Suprapubic skin (tissue), 4 donors: ENCODE measurements at regions not wholly inside any gene's neighbourhood (a gene's known extent, or its start where the extent isn't known, plus 50 kb on each side); places are given as distances from the start of the nearest gene placed in this dataset.

ENCODE experiments used
- DNase-seq, 2 donors: peaks; one replicate each; pipeline ENCODE4 v3.0.0-alpha.2; 2019; ENCODE audit warnings: low spot score in 2 of 2
- H3K27ac ChIP-seq: fragments of 200-600 bp; sonication (generic); one replicate; pipeline ENCODE4 v1.5.1; 2019
- H3K27me3 ChIP-seq: fragments of 200-600 bp; sonication (generic); one replicate; pipeline ENCODE4 v1.5.1; 2019
- H3K36me3 ChIP-seq: fragments of 200-600 bp; sonication (generic); one replicate; pipeline ENCODE4 v1.5.1; 2019
- H3K4me1 ChIP-seq: fragments of 200-600 bp; sonication (generic); one replicate; pipeline ENCODE4 v1.5.1; 2019
- H3K4me3 ChIP-seq: fragments of 200-600 bp; sonication (generic); one replicate; pipeline ENCODE4 v1.5.1; 2019; ENCODE audit warnings: mild to moderate bottlenecking
- H3K9me3 ChIP-seq: fragments of 200-600 bp; sonication (generic); one replicate; pipeline ENCODE4 v1.5.1; 2019
- CTCF ChIP-seq, 2 donors: fragments of 200-600 bp in 1 of 2; fragments of 450-650 bp in 1 of 2; sonication (generic) in 1 of 2; IDR thresholded peaks; one replicate each; pipeline ENCODE4 v1.5.1; 2016 to 2019; ENCODE audit warnings: antibody characterized with exemption in 2 of 2, mild to moderate bottlenecking in 1 of 2, moderate library complexity in 1 of 2
- EP300 ChIP-seq: sonication (generic); formaldehyde crosslinking; IDR thresholded peaks from one replicate; pipeline ENCODE4 v1.6.1; 2017; ENCODE audit warnings: antibody characterized with exemption
- POLR2A ChIP-seq, 2 donors: fragments of 450-650 bp; IDR thresholded peaks; one replicate each; pipeline ENCODE4 v1.6.1; 2017; ENCODE audit warnings: antibody characterized with exemption in 2 of 2, mild to moderate bottlenecking in 2 of 2, moderate library complexity in 2 of 2
- POLR2AphosphoS5 ChIP-seq, 3 donors: sonication (generic); formaldehyde crosslinking; IDR thresholded peaks; one replicate each; pipeline ENCODE4 v1.6.1; 2017; ENCODE audit warnings: antibody characterized with exemption in 3 of 3
- WGBS: methylation state at CpG from one replicate; pipeline ENCODE4 v1.1.5; 2018; 5-methylcytosine and 5-hydroxymethylcytosine counted together

- 89% methylated on average over 10 of the region's 10 CpGs for WGBS
- TF ChIP-seq POLR2A (IDR thresholded peaks at IDR 0.05): no peak
- TF ChIP-seq POLR2AphosphoS5 (IDR thresholded peaks at IDR 0.05): no peak
- no peak for TF ChIP-seq EP300
- no peak for TF ChIP-seq CTCF (IDR thresholded peaks at IDR 0.05)
- Histone ChIP-seq H3K36me3 (no peaks in the 10 kb centered on the region), H3K27ac (no peak overlapping the region), H3K9me3 (no peaks in the 10 kb centered on the region), H3K27me3 (no peaks in the 10 kb centered on the region), H3K4me3 (no peak overlapping the region), H3K4me1 (peaks cover 11% of the 10 kb centered on the region)
- DNase-seq: no peak
These were observed 272.1 kb downstream of the HAPSTR1 start for GRCh38 chr16:9363520-9363919.

GRCh38 chr16:9364721-9365369, 273.4 kb downstream of the HAPSTR1 start:
- peaks cover 11% of the 10 kb centered on the region for H3K4me1 ChIP-seq
- H3K4me3 ChIP-seq: no peak overlapping the region
- no peaks in the 10 kb centered on the region for H3K27me3 ChIP-seq
- H3K36me3 ChIP-seq: no peaks in the 10 kb centered on the region
- H3K27ac ChIP-seq: no peak overlapping the region
- no peak for TF ChIP-seq EP300
- TF ChIP-seq POLR2A (IDR thresholded peaks at IDR 0.05): no peak
- no peak for TF ChIP-seq POLR2AphosphoS5 (IDR thresholded peaks at IDR 0.05)
- no peak for TF ChIP-seq CTCF (IDR thresholded peaks at IDR 0.05)
- H3K9me3 ChIP-seq: no peaks in the 10 kb centered on the region
- DNase-seq: no peak
- WGBS: 34% methylated on average over 2 of the region's 2 CpGs

- no peak overlapping the region for H3K27ac ChIP-seq
These were observed 273.9 kb downstream of the HAPSTR1 start for GRCh38 chr16:9365370-9365728.

GRCh38 chr16:9366048-9366969, 274.9 kb downstream of the HAPSTR1 start:
- Histone ChIP-seq H3K36me3 (no peaks in the 10 kb centered on the region), H3K9me3 (no peaks in the 10 kb centered on the region), H3K27ac (no peak overlapping the region), H3K4me1 (peaks cover 11% of the 10 kb centered on the region), H3K27me3 (no peaks in the 10 kb centered on the region), H3K4me3 (no peak overlapping the region)
- no peak for DNase-seq
- TF ChIP-seq POLR2A (IDR thresholded peaks at IDR 0.05) (no peak), POLR2AphosphoS5 (IDR thresholded peaks at IDR 0.05) (no peak), EP300 (no peak), CTCF (IDR thresholded peaks at IDR 0.05) (no peak)
- 89% methylated on average over 8 of the region's 8 CpGs for WGBS

More at GRCh38 chr16:9365370-9365728, 273.9 kb downstream of the HAPSTR1 start:
- H3K9me3 ChIP-seq: no peaks in the 10 kb centered on the region
- no peaks in the 10 kb centered on the region for H3K27me3 ChIP-seq
- peaks cover 11% of the 10 kb centered on the region for H3K4me1 ChIP-seq
- no peaks in the 10 kb centered on the region for H3K36me3 ChIP-seq
- H3K4me3 ChIP-seq: no peak overlapping the region
- no peak for TF ChIP-seq POLR2A (IDR thresholded peaks at IDR 0.05)
- TF ChIP-seq EP300: peak; percentile 41
- no peak for TF ChIP-seq CTCF (IDR thresholded peaks at IDR 0.05)
- peak in 1 of 3 donors; percentile 57 for TF ChIP-seq POLR2AphosphoS5 (IDR thresholded peaks at IDR 0.05)
- 9% methylated on average over 1 of the region's 1 CpG for WGBS
- peak; percentile 84 to 90 for DNase-seq

GRCh38 chr16:9370061-9370491, 278.6 kb downstream of the HAPSTR1 start:
- WGBS: 73% methylated on average over 9 of the region's 9 CpGs
- H3K36me3 ChIP-seq: no peaks in the 10 kb centered on the region
- no peak overlapping the region for H3K27ac ChIP-seq
- DNase-seq: no peak
- peaks cover 7% of the 10 kb centered on the region for H3K4me1 ChIP-seq
- no peaks in the 10 kb centered on the region for H3K27me3 ChIP-seq
- TF ChIP-seq EP300 (no peak), POLR2AphosphoS5 (IDR thresholded peaks at IDR 0.05) (no peak), CTCF (IDR thresholded peaks at IDR 0.05) (no peak), POLR2A (IDR thresholded peaks at IDR 0.05) (no peak)
- H3K4me3 ChIP-seq: no peak overlapping the region
- H3K9me3 ChIP-seq: no peaks in the 10 kb centered on the region
